ENCODE measurements at regions not wholly inside any gene's neighbourhood (a gene's known extent, or its start where the extent isn't known, plus 50 kb on each side); places are given as distances from the start of the nearest gene placed in this dataset.

DNA sequence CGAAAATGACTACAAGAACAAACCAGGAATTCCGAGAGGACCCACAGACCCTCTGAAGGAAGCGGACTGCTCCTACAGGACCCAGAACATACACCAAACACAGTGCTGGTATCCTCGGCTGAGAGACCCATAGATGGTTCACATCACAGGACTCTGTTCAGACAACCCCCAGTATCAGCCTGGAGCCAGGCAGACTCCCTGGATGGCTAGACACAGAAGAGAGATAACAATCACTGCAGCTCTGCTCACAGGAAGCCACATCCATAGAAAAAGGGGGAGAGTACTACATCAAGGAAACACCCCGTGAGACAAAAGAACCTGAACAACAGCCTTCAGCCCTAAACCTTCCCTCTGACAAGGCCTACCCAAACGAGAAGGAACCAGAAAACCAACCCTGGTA lies 434.0 kb upstream of the NR5A2 start:
- TF ChIP-seq, protein P1, sequence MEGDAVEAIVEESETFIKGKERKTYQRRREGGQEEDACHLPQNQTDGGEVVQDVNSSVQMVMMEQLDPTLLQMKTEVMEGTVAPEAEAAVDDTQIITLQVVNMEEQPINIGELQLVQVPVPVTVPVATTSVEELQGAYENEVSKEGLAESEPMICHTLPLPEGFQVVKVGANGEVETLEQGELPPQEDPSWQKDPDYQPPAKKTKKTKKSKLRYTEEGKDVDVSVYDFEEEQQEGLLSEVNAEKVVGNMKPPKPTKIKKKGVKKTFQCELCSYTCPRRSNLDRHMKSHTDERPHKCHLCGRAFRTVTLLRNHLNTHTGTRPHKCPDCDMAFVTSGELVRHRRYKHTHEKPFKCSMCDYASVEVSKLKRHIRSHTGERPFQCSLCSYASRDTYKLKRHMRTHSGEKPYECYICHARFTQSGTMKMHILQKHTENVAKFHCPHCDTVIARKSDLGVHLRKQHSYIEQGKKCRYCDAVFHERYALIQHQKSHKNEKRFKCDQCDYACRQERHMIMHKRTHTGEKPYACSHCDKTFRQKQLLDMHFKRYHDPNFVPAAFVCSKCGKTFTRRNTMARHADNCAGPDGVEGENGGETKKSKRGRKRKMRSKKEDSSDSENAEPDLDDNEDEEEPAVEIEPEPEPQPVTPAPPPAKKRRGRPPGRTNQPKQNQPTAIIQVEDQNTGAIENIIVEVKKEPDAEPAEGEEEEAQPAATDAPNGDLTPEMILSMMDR (IDR thresholded peaks at IDR 0.05): no peak
- no peak for TF ChIP-seq POLR2A (IDR thresholded peaks at IDR 0.05)
- no peak for TF ChIP-seq POLR2AphosphoS5 (IDR thresholded peaks at IDR 0.05)
- TF ChIP-seq EP300 (IDR thresholded peaks at IDR 0.05): no peak

All from suprapubic skin (tissue), 4 donors.